Endothelial cell of umbilical vein (primary cell): ENCODE measurements at regions not wholly inside any gene's neighbourhood (a gene's known extent, or its start where the extent isn't known, plus 50 kb on each side); places are given as distances from the start of the nearest gene placed in this dataset.

Source experiments
- BruUV-seq: library from RNA; stranded (reverse); fragments of 400-500 nt; replicated peaks from 2 replicates; lab custom pipeline; 2021; lab: Mats Ljungman, UMichigan
- CTCF ChIA-PET: fragments of 300-600, 350-600 bp; sonication (Branson Sonifier 250); formaldehyde crosslinking; loops from one replicate; lab custom pipeline; 2021; ENCODE audit warnings: antibody characterized with exemption, inconsistent platforms; lab: Charles Lee
- POLR2A ChIA-PET: fragments of 300-600, 350-600 bp; sonication (Branson Sonifier 250); formaldehyde crosslinking; loops from one replicate; lab custom pipeline; 2021; ENCODE audit warnings: antibody characterized with exemption, inconsistent platforms; lab: Charles Lee
- DNase-seq: peaks from one replicate; pipeline ENCODE4 v3.0.0-alpha.2; 2011; ENCODE audit warnings: low read depth, low spot score
- FAIRE-seq: peaks from 2 replicates; lab custom pipeline; 2011; peaks lifted over from hg19 to GRCh38; lab: Jason Lieb, UNC
- H2AFZ ChIP-seq: 2 replicates; pipeline ENCODE4 v1.6.0; 2012; ENCODE audit warnings: low read depth, low read length, control low read depth, inconsistent platforms
- H3K27ac ChIP-seq: 2 replicates; pipeline ENCODE4 v1.5.1; 2011; ENCODE audit warnings: low read depth, mild to moderate bottlenecking, control low read depth, low read length, moderate library complexity; ENCODE audit not compliant: insufficient read depth
- H3K27me3 ChIP-seq, 2 experiments: 2 replicates each; pipeline versions ENCODE4 v1.6.0 to v1.6.1; 2011; ENCODE audit warnings: low read length in 2 of 2, mixed read lengths in 1 of 2; ENCODE audit not compliant: control insufficient read depth in 2 of 2, insufficient read depth in 2 of 2
- H3K36me3 ChIP-seq, 2 experiments: 2 replicates in 1 of 2; 3 replicates in 1 of 2; pipeline ENCODE4 v1.5.1; 2011; ENCODE audit warnings: low read length in 2 of 2, mild to moderate bottlenecking in 1 of 2, moderate library complexity in 1 of 2; ENCODE audit not compliant: control insufficient read depth in 2 of 2, insufficient read depth in 2 of 2; ENCODE audit errors: extremely low read depth in 1 of 2
- H3K4me1 ChIP-seq: 3 replicates; pipeline ENCODE4 v1.5.1; 2011; ENCODE audit warnings: mild to moderate bottlenecking, low read length; ENCODE audit not compliant: control insufficient read depth, insufficient read depth; ENCODE audit errors: extremely low read depth
- H3K4me2 ChIP-seq: 2 replicates; pipeline ENCODE4 v1.6.1; 2011; ENCODE audit warnings: low read length, control low read depth, mixed read lengths; ENCODE audit not compliant: insufficient read depth
- H3K4me3 ChIP-seq, 3 experiments: fragments of 200-600 bp in 1 of 3; sonication (generic), shearing (Covaris generic) in 1 of 3; replicated peaks in 1 of 3; 2 replicates each; pipeline ENCODE4 v1.5.1; 2011 to 2016; ENCODE audit warnings: control low read depth in 3 of 3, low read length in 3 of 3, mild to moderate bottlenecking in 2 of 3, inconsistent platforms in 1 of 3, low read depth in 1 of 3, moderate library complexity in 1 of 3; ENCODE audit not compliant: insufficient read depth in 1 of 3
- H3K79me2 ChIP-seq: 2 replicates; pipeline ENCODE4 v1.6.0; 2012; ENCODE audit warnings: low read length, inconsistent platforms; ENCODE audit not compliant: control insufficient read depth, insufficient read depth
- H3K9ac ChIP-seq: replicated peaks from 2 replicates; pipeline ENCODE3; 2011; ENCODE audit warnings: low read length, control low read depth; ENCODE audit not compliant: insufficient read depth; ENCODE audit errors: extremely low read depth
- H3K9me1 ChIP-seq: replicated peaks from 3 replicates; pipeline ENCODE4 v1.6.0; 2011; ENCODE audit warnings: mild to moderate bottlenecking, low read length; ENCODE audit not compliant: control insufficient read depth, insufficient read depth; ENCODE audit errors: extremely low read depth
- H3K9me3 ChIP-seq: replicated peaks from 2 replicates; pipeline ENCODE4 v1.5.1; 2012; ENCODE audit warnings: low read length, inconsistent platforms; ENCODE audit not compliant: control insufficient read depth, insufficient read depth
- H4K20me1 ChIP-seq: replicated peaks from 2 replicates; pipeline ENCODE3; 2011; ENCODE audit warnings: mild to moderate bottlenecking, low read length; ENCODE audit not compliant: control insufficient read depth, insufficient read depth; ENCODE audit errors: extremely low read depth
- CTCF ChIP-seq, 2 donors: IDR thresholded peaks; 1 replicate in 1 of 2; 2 replicates in 1 of 2; pipeline ENCODE4 v1.5.1; 2011; ENCODE audit warnings: low read length in 2 of 2, mild to moderate bottlenecking in 2 of 2, moderate library complexity in 2 of 2, control low read depth in 1 of 2, inconsistent platforms in 1 of 2, low read depth in 1 of 2; ENCODE audit not compliant: insufficient read depth in 1 of 2; ENCODE audit errors: extremely low read depth in 1 of 2
- EZH2 ChIP-seq: IDR thresholded peaks from 2 replicates; pipeline ENCODE4 v1.6.1; 2012; ENCODE audit warnings: borderline replicate concordance, low read depth, mild to moderate bottlenecking, moderate library complexity, low read length, inconsistent platforms; ENCODE audit not compliant: severe bottlenecking
- FOS ChIP-seq: IDR thresholded peaks from 2 replicates; pipeline ENCODE4 v1.6.1; 2011; ENCODE audit warnings: mild to moderate bottlenecking, low read length, moderate library complexity, borderline replicate concordance; ENCODE audit not compliant: insufficient read depth
- GATA2 ChIP-seq: IDR thresholded peaks from 2 replicates; pipeline ENCODE4 v1.7.0; 2011; ENCODE audit warnings: low read depth, mild to moderate bottlenecking, moderate library complexity, mixed read lengths, low read length; ENCODE audit not compliant: insufficient read length, insufficient read depth
- JUN ChIP-seq: IDR thresholded peaks from 2 replicates; pipeline ENCODE4 v1.6.1; 2011; ENCODE audit warnings: borderline replicate concordance, low read depth; ENCODE audit not compliant: insufficient read length, insufficient read depth
- MAX ChIP-seq: IDR thresholded peaks from 2 replicates; pipeline ENCODE4 v1.6.1; 2011; ENCODE audit not compliant: insufficient read depth, insufficient read length
- MYC ChIP-seq: IDR thresholded peaks from one replicate; pipeline ENCODE4 v1.6.1; 2011; ENCODE audit warnings: mild to moderate bottlenecking, low read depth, low read length
- POLR2A ChIP-seq: IDR thresholded peaks from 2 replicates; pipeline ENCODE4 v1.6.1; 2012; ENCODE audit warnings: low read depth, mild to moderate bottlenecking, control low read depth, low read length
- POLR2AphosphoS5 ChIP-seq: IDR thresholded peaks from 2 replicates; pipeline ENCODE4 v1.6.1; 2012; ENCODE audit warnings: low read depth, mild to moderate bottlenecking, control low read depth, low read length, moderate library complexity; ENCODE audit not compliant: insufficient read depth
- dilution Hi-C: fragments of 300-500 bp; cut with MboI; formaldehyde crosslinking; loops from one replicate; pipeline ENCODE4 v1.15.0; 2019; ENCODE audit warnings: low sequenced_read_pairs; ENCODE audit not compliant: extremely low pct_ligation_motif_present
- intact Hi-C: fragments of 100-400 bp; cut with micrococcal nuclease; formaldehyde crosslinking; loops from one replicate; pipeline ENCODE4 v1.10.0; 2022

- no peak overlapping the region for H3K4me2 ChIP-seq
- no peak overlapping the region for H3K27ac ChIP-seq
- no peaks in the 10 kb centered on the region for H3K36me3 ChIP-seq
- dilution Hi-C loops (no loop called here), intact Hi-C loops (no loop called here)
- no peaks in the 10 kb centered on the region for H3K9me3 ChIP-seq
- no peaks in the 10 kb centered on the region for H4K20me1 ChIP-seq
- H3K4me3 ChIP-seq = no peak overlapping the region
- no peak overlapping the region for H2AFZ ChIP-seq
- H3K79me2 ChIP-seq = no peaks in the 10 kb centered on the region
- no peak for DNase-seq
- no TSS peak for BruUV-seq
- no peaks in the 10 kb centered on the region for H3K4me1 ChIP-seq
- no peaks in the 10 kb centered on the region for H3K9me1 ChIP-seq
- ChIA-PET CTCF (interaction anchor here (1.3 to 1.4 kb wide), 2 partner anchors 33 to 83 kb away, joined by 3 to 4 read pairs; no protein-coding TSS in a partner anchor), POLR2A (no interaction called here)
- no peak for FAIRE-seq
- H3K9ac ChIP-seq = no peak overlapping the region
- no peak for TF ChIP-seq EZH2
- TF ChIP-seq FOS = no peak
- TF ChIP-seq POLR2AphosphoS5 = no peak
- no peaks in the 10 kb centered on the region for H3K27me3 ChIP-seq
These were observed 64.3 kb upstream of the BMPER start for GRCh38 chr7:33841031-33841430.

GRCh38 chr7:33841705-33842129 is 63.6 kb upstream of the BMPER start:
- CTCF ChIA-PET = interaction anchor here (1.3 to 1.4 kb wide), 2 partner anchors 34 to 84 kb away, joined by 3 to 4 read pairs; no protein-coding TSS in a partner anchor
- no peaks in the 10 kb centered on the region for H3K9me1 ChIP-seq
- DNase-seq (peak; percentile 5), FAIRE-seq (no peak)
- H3K4me2 ChIP-seq = no peak overlapping the region
- H3K4me3 ChIP-seq = no peak overlapping the region
- TF ChIP-seq GATA2 (no peak), EZH2 (no peak), MYC (no peak), POLR2AphosphoS5 (no peak), JUN (no peak), CTCF (IDR thresholded peaks at IDR 0.05; ENCODE audit: extremely low read depth in 1 of 2, insufficient read depth in 1 of 2, low read depth in 1 of 2, low read length in 2 of 2) (no peak), POLR2A (no peak), FOS (no peak), MAX (no peak)
- dilution Hi-C loops (no loop called here), intact Hi-C loops (no loop called here)
- H3K9me3 ChIP-seq = no peaks in the 10 kb centered on the region
- no peaks in the 10 kb centered on the region for H4K20me1 ChIP-seq
- H3K27ac ChIP-seq = no peak overlapping the region
- no peak overlapping the region for H3K9ac ChIP-seq
- POLR2A ChIA-PET = no interaction called here
- no peaks in the 10 kb centered on the region for H3K79me2 ChIP-seq
- BruUV-seq = no TSS peak
- H2AFZ ChIP-seq = no peak overlapping the region
- H3K36me3 ChIP-seq = no peaks in the 10 kb centered on the region
- H3K4me1 ChIP-seq = no peaks in the 10 kb centered on the region
- no peaks in the 10 kb centered on the region for H3K27me3 ChIP-seq
